ENCODE measurements at regions not wholly inside any gene's neighbourhood (a gene's known extent, or its start where the extent isn't known, plus 50 kb on each side); places are given as distances from the start of the nearest gene placed in this dataset.

- TF ChIP-seq CTCF (IDR thresholded peaks at IDR 0.05; ENCODE audit: poor library complexity, severe bottlenecking): no peak
- Histone ChIP-seq H3K36me3 (ENCODE audit: low read depth) (no peaks in the 10 kb centered on the region), H3K4me3 (ENCODE audit: severe bottlenecking) (no peak overlapping the region), H3K27ac (ENCODE audit: poor library complexity, severe bottlenecking) (no peak overlapping the region), H3K4me1 (ENCODE audit: insufficient read depth, poor library complexity, severe bottlenecking) (no peaks in the 10 kb centered on the region), H3K27me3 (ENCODE audit: insufficient read depth, poor library complexity, severe bottlenecking) (no peaks in the 10 kb centered on the region), H3K9me3 (ENCODE audit: severe bottlenecking) (no peaks in the 10 kb centered on the region)
- DNase-seq (ENCODE audit: low spot score): no peak
- ATAC-seq (ENCODE audit: low read depth): no peak
These were observed 525.4 kb downstream of the PIK3C3 start for GRCh38 chr18:42480441-42480840.

GRCh38 chr18:42484648-42485047 lies 529.6 kb downstream of the PIK3C3 start:
- H3K4me3 ChIP-seq (ENCODE audit: severe bottlenecking): no peak overlapping the region
- no peaks in the 10 kb centered on the region for H3K27me3 ChIP-seq (ENCODE audit: insufficient read depth, poor library complexity, severe bottlenecking)
- no peaks in the 10 kb centered on the region for H3K9me3 ChIP-seq (ENCODE audit: severe bottlenecking)
- H3K4me1 ChIP-seq (ENCODE audit: insufficient read depth, poor library complexity, severe bottlenecking): no peaks in the 10 kb centered on the region
- ATAC-seq (ENCODE audit: low read depth): no peak
- no peak for DNase-seq (ENCODE audit: low spot score)
- H3K36me3 ChIP-seq (ENCODE audit: low read depth): no peaks in the 10 kb centered on the region
- H3K27ac ChIP-seq (ENCODE audit: poor library complexity, severe bottlenecking): no peak overlapping the region
- TF ChIP-seq CTCF (IDR thresholded peaks at IDR 0.05; ENCODE audit: poor library complexity, severe bottlenecking): no peak

- Histone ChIP-seq H3K27me3 (ENCODE audit: insufficient read depth, poor library complexity, severe bottlenecking) (no peaks in the 10 kb centered on the region), H3K4me1 (ENCODE audit: insufficient read depth, poor library complexity, severe bottlenecking) (no peaks in the 10 kb centered on the region), H3K27ac (ENCODE audit: poor library complexity, severe bottlenecking) (no peak overlapping the region), H3K4me3 (ENCODE audit: severe bottlenecking) (no peak overlapping the region), H3K9me3 (ENCODE audit: severe bottlenecking) (no peaks in the 10 kb centered on the region), H3K36me3 (ENCODE audit: low read depth) (no peaks in the 10 kb centered on the region)
- TF ChIP-seq CTCF (IDR thresholded peaks at IDR 0.05; ENCODE audit: poor library complexity, severe bottlenecking): no peak
- DNase-seq (ENCODE audit: low spot score): no peak
- ATAC-seq (ENCODE audit: low read depth): no peak
These were observed 531.2 kb downstream of the PIK3C3 start for GRCh38 chr18:42486271-42486670.

DNA sequence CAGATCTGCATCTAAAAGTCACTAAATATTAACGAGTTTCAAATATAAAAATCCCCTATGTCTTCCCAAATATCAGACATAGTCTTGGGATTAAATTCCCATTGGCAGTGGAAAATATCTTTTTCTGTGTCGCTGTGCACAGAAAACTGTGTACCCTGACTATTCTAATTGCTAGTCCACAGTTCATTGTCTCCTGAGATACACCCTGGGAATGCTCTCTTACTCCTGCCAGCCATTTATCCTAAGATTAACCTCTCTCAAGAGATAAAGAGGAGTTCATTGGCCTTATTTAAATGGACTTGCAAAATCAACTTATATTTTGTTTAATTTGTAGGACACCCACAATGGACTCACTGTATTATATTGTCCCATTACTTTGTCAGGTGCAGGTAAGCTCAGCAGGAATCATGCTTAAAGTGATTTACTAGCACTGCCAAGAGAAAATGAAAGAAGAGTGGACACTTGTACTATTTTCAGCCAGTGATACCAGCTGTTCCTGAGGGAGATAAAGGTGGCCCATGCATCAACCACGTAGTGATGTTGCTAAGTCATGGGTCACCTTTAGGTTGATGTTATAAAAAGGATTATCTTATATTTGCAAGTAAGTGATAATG lies 553.8 kb downstream of the PIK3C3 start:
- no peaks in the 10 kb centered on the region for H3K27me3 ChIP-seq (ENCODE audit: insufficient read depth, poor library complexity, severe bottlenecking)
- H3K36me3 ChIP-seq (ENCODE audit: low read depth): no peaks in the 10 kb centered on the region
- ATAC-seq (ENCODE audit: low read depth): no peak

More for the DNA sequence above, 553.8 kb downstream of the PIK3C3 start:
- Histone ChIP-seq H3K4me1 (ENCODE audit: insufficient read depth, poor library complexity, severe bottlenecking) (no peaks in the 10 kb centered on the region), H3K9me3 (ENCODE audit: severe bottlenecking) (no peaks in the 10 kb centered on the region), H3K4me3 (ENCODE audit: severe bottlenecking) (no peak overlapping the region), H3K27ac (ENCODE audit: poor library complexity, severe bottlenecking) (no peak overlapping the region)
- TF ChIP-seq CTCF (IDR thresholded peaks at IDR 0.05; ENCODE audit: poor library complexity, severe bottlenecking): no peak
- DNase-seq (ENCODE audit: low spot score): no peak
